ENCODE measurements at regions not wholly inside any gene's neighbourhood (a gene's known extent, or its start where the extent isn't known, plus 50 kb on each side); places are given as distances from the start of the nearest gene placed in this dataset.

DNA sequence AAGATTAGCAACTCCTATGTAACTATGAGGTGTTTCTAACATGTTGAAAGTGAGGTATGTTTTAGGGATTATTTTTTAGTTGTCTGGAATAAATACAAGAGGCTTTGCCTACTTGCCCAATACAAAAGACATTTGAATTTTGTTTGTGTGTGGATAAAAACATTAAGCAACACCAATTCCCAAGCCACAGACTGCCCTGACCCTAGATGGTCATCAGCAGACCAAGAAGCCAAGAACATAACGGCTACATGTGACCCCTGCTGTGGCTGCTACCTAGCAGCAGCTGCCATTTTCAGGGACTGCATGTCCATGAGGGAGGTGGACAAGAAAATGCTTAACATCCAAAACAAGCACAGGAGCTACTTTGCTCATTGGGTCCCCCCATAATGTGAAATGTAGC is 70.5 kb upstream of the QRFPR start:
- no peaks in the 10 kb centered on the region for H3K9me3 Mint-ChIP-seq
- no peak overlapping the region for H3K4me3 Mint-ChIP-seq
- no peaks in the 10 kb centered on the region for H3K36me3 Mint-ChIP-seq
- peaks cover 13% of the 10 kb centered on the region for H3K4me1 Mint-ChIP-seq
- no peak for DNase-seq (ENCODE audit: low spot score in 2 of 2, unreplicated experiment in 2 of 2)
- peaks cover 16% of the 10 kb centered on the region for H3K27me3 Mint-ChIP-seq (ENCODE audit: low read depth)
- no peak overlapping the region for H3K27ac Mint-ChIP-seq
- TF ChIP-seq, protein P1, sequence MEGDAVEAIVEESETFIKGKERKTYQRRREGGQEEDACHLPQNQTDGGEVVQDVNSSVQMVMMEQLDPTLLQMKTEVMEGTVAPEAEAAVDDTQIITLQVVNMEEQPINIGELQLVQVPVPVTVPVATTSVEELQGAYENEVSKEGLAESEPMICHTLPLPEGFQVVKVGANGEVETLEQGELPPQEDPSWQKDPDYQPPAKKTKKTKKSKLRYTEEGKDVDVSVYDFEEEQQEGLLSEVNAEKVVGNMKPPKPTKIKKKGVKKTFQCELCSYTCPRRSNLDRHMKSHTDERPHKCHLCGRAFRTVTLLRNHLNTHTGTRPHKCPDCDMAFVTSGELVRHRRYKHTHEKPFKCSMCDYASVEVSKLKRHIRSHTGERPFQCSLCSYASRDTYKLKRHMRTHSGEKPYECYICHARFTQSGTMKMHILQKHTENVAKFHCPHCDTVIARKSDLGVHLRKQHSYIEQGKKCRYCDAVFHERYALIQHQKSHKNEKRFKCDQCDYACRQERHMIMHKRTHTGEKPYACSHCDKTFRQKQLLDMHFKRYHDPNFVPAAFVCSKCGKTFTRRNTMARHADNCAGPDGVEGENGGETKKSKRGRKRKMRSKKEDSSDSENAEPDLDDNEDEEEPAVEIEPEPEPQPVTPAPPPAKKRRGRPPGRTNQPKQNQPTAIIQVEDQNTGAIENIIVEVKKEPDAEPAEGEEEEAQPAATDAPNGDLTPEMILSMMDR (IDR thresholded peaks at IDR 0.05; ENCODE audit: unreplicated experiment) = no peak

- TF ChIP-seq, protein P1 (IDR thresholded peaks at IDR 0.05; ENCODE audit: unreplicated experiment) = no peak
- Mint-ChIP-seq H3K9me3 (peaks cover 9% of the 10 kb centered on the region), H3K27ac (no peak overlapping the region), H3K4me3 (no peak overlapping the region), H3K4me1 (peaks cover 5% of the 10 kb centered on the region), H3K36me3 (no peaks in the 10 kb centered on the region), H3K27me3 (ENCODE audit: low read depth) (peaks cover 7% of the 10 kb centered on the region)
- DNase-seq (ENCODE audit: low spot score in 2 of 2, unreplicated experiment in 2 of 2) = no peak
These were observed 68.6 kb upstream of the QRFPR start for GRCh38 chr4:121449416-121449815.

GRCh38 chr4:121448231-121448630 is 67.4 kb upstream of the QRFPR start:
- Mint-ChIP-seq H3K4me3 (no peak overlapping the region), H3K9me3 (peaks cover 9% of the 10 kb centered on the region), H3K4me1 (no peaks in the 10 kb centered on the region), H3K36me3 (no peaks in the 10 kb centered on the region), H3K27me3 (ENCODE audit: low read depth) (peaks cover 3% of the 10 kb centered on the region), H3K27ac (no peak overlapping the region)
- TF ChIP-seq, protein P1 (IDR thresholded peaks at IDR 0.05; ENCODE audit: unreplicated experiment) = no peak
- no peak for DNase-seq (ENCODE audit: low spot score in 2 of 2, unreplicated experiment in 2 of 2)

DNA sequence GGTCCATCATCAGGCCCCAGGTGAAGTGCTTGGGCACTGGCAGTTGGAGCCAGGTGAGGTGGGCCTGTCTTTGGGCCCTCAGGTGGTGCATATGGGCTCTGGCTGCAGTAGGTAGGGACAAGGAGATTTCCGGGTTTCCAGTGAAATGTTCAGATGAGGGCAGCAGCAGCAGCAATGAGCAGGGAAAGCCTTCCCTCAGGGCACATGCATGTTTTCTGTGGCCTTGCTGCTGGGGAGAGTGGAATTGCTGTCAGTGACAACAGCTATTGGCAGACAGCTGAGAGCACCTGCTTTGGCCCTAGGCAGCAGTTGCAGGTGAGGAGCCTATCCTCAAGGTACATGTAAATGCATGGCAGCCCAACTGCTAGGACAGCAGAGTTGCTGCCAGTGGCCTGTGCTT is 58.9 kb upstream of the QRFPR start:
- peaks cover 11% of the 10 kb centered on the region for H3K27me3 Mint-ChIP-seq (ENCODE audit: low read depth)
- H3K27ac Mint-ChIP-seq = no peak overlapping the region
- TF ChIP-seq, protein P1 (IDR thresholded peaks at IDR 0.05; ENCODE audit: unreplicated experiment) = no peak
- no peak for DNase-seq (ENCODE audit: low spot score in 2 of 2, unreplicated experiment in 2 of 2)
- H3K9me3 Mint-ChIP-seq = peaks cover 31% of the 10 kb centered on the region
- no peaks in the 10 kb centered on the region for H3K4me1 Mint-ChIP-seq
- H3K4me3 Mint-ChIP-seq = no peak overlapping the region
- no peaks in the 10 kb centered on the region for H3K36me3 Mint-ChIP-seq

All from mesothelial cell of epicardium (in vitro differentiated cells).